ENCODE measurements at regions not wholly inside any gene's neighbourhood (a gene's known extent, or its start where the extent isn't known, plus 50 kb on each side); places are given as distances from the start of the nearest gene placed in this dataset.

DNA sequence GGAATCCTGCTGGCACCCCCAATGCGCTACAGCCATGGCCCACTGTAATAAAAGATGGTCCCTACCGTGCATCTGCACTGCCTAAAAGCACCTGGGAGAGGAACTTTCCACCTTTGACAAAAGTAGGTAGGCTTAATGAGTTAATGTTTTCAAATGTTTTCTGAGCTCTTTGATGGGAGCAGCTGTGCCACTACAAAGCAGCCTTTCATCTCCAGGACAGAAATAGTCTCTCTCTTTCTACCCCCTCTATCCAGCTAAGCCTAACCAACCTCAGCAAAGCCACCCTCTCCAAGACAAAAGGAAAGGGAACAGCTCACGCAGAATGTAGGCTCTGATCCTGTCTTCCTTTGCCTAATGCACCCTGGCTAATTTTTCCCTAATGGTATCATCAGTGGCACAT, 560.2 kb downstream of the UQCRFS1 start:
- Histone ChIP-seq H3K9ac (ENCODE audit: low read depth in 2 of 2, low read length in 2 of 2) (no peak overlapping the region), H3K27ac (no peak overlapping the region), H3K27me3 (no peaks in the 10 kb centered on the region), H3K4me3 (no peak overlapping the region), H3K36me3 (no peaks in the 10 kb centered on the region), H3K9me3 (no peaks in the 10 kb centered on the region), H3K4me1 (no peaks in the 10 kb centered on the region)
- intact Hi-C loops (cut with DNase I) = no loop called here
- DNase-seq = no peak
- TF ChIP-seq, protein P1, sequence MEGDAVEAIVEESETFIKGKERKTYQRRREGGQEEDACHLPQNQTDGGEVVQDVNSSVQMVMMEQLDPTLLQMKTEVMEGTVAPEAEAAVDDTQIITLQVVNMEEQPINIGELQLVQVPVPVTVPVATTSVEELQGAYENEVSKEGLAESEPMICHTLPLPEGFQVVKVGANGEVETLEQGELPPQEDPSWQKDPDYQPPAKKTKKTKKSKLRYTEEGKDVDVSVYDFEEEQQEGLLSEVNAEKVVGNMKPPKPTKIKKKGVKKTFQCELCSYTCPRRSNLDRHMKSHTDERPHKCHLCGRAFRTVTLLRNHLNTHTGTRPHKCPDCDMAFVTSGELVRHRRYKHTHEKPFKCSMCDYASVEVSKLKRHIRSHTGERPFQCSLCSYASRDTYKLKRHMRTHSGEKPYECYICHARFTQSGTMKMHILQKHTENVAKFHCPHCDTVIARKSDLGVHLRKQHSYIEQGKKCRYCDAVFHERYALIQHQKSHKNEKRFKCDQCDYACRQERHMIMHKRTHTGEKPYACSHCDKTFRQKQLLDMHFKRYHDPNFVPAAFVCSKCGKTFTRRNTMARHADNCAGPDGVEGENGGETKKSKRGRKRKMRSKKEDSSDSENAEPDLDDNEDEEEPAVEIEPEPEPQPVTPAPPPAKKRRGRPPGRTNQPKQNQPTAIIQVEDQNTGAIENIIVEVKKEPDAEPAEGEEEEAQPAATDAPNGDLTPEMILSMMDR (IDR thresholded peaks at IDR 0.05) = no peak

DNA sequence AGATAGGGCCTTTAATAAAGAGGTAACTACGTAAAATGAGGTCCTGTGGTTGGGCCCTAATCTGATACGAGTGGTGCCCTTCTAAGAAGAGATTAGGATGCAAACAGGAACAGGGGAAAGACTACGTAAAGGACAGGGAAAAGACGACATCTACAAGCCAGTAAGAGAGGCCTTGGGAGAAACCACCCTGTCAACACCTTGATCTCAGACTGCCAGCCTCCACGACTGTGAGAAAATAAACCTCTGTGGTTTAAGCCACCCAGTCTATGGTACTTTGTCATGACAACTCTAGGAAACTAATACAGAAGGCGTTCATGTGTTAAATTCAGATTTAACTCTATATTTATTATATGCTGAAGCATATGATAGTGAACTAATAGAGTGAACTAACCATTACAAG, 566.3 kb downstream of the UQCRFS1 start:
- H3K4me3 ChIP-seq = no peak overlapping the region
- no peak for DNase-seq
- H3K27me3 ChIP-seq = no peaks in the 10 kb centered on the region
- TF ChIP-seq, protein P1 (IDR thresholded peaks at IDR 0.05) = no peak
- H3K27ac ChIP-seq = no peak overlapping the region
- no peaks in the 10 kb centered on the region for H3K36me3 ChIP-seq
- no peaks in the 10 kb centered on the region for H3K9me3 ChIP-seq
- H3K4me1 ChIP-seq = no peaks in the 10 kb centered on the region
- no peak overlapping the region for H3K9ac ChIP-seq (ENCODE audit: low read depth in 2 of 2, low read length in 2 of 2)
- intact Hi-C loops (cut with DNase I) = no loop called here

DNA sequence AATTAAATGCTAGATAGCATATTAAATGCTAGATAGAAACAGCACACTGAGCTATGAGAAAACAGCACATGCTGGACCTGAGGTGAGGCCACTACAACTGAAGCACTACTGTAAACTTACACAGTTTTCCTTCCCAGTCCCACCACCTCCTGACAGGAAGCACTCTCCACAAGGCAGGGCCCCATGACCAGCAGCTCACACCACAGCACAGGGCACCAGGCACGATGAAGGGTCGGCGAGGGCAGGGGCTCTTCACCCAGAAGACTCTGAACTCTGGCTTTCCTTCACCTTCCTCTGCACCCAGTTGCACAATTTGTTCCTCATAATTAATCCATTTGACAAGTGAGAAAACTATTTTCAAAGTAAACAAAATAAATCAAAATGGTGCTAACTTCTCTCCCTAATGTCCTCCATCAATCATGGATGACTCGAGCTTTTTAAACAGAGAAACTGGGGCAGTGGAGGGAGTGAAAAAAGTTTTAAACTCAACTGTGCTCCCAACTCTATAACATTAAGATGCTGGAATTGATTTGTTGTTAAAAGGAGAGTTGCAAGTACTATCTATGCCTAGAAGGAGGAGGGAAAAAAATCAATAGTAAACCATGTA, 568.7 kb downstream of the UQCRFS1 start:
- TF ChIP-seq, protein P1 (IDR thresholded peaks at IDR 0.05) = no peak
- DNase-seq = no peak
- H3K27me3 ChIP-seq = no peaks in the 10 kb centered on the region
- H3K9me3 ChIP-seq = no peaks in the 10 kb centered on the region
- no peak overlapping the region for H3K9ac ChIP-seq (ENCODE audit: low read depth in 2 of 2, low read length in 2 of 2)
- intact Hi-C loops (cut with DNase I) = no loop called here
- H3K4me3 ChIP-seq = no peak overlapping the region
- no peaks in the 10 kb centered on the region for H3K36me3 ChIP-seq
- H3K4me1 ChIP-seq = no peaks in the 10 kb centered on the region
- H3K27ac ChIP-seq = no peak overlapping the region

DNA sequence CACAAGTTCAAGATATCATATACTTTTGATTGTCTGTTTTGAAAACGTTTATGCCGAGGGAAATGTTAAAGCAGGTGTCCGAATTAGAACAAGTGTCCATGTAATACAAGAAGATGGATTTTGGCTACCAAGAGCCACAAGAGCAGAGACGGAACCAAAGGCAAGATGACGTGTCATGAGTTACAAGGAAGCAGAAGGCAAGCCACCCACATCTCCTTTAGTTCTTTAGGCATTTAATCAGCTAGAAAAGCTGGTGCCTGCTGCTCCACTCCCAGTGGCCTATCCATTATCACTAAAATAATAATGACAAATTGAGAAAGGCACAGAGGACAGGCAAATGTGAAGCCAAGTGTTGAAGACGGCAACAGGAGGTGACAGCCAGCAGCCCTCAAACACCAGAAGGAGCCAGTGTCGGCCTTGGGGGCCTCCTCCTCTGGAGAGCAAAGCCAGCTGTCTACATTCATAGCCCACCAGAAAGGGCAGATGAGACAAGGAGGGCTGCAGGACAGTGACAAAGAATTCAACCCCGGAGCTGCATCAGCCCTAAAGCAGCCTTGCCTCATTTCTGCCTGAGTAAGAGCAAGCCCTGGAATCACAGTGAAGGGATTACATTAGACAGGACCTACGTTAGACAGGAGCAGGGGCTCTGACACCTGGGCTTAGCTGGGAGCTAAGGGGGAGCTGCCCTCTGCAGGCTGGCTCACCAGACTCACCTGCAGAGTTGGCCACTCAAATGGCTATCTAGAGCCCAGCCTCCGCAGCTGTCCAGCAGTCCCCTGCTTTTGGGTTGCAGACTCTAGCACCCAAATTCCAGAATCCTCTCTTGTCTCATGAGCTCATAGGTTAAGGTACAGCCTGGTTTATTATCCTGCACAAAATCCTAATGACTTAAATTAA, 569.9 kb downstream of the UQCRFS1 start:
- Histone ChIP-seq H3K9me3 (no peaks in the 10 kb centered on the region), H3K4me1 (no peaks in the 10 kb centered on the region), H3K27me3 (no peaks in the 10 kb centered on the region), H3K9ac (ENCODE audit: low read depth in 2 of 2, low read length in 2 of 2) (no peak overlapping the region), H3K27ac (no peak overlapping the region), H3K36me3 (no peaks in the 10 kb centered on the region), H3K4me3 (no peak overlapping the region)
- TF ChIP-seq, protein P1 (IDR thresholded peaks at IDR 0.05) = no peak
- intact Hi-C loops (cut with DNase I) = no loop called here
- DNase-seq = no peak

DNA sequence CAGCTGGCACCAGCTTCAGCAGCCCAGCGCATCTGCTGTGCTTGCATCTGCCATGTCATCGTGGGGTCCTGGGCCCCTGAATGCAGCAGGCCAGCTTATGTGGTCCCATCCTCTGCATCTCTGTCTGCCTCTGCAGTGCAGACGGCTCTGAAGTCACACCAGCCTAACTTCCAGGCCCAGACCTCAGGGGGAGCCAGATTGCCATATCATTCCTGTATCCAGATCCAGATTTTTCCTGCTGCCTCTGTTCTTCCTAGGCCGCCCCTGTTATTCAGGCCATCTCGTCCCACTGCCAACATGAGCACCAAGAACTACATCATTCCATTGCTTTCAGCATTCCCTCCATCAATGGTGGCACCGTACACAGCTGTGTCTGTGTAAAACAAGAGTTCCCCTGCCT, 571.6 kb downstream of the UQCRFS1 start:
- Histone ChIP-seq H3K27ac (no peak overlapping the region), H3K4me3 (no peak overlapping the region), H3K9ac (ENCODE audit: low read depth in 2 of 2, low read length in 2 of 2) (no peak overlapping the region), H3K27me3 (no peaks in the 10 kb centered on the region), H3K9me3 (no peaks in the 10 kb centered on the region), H3K4me1 (no peaks in the 10 kb centered on the region), H3K36me3 (no peaks in the 10 kb centered on the region)
- DNase-seq = no peak
- TF ChIP-seq, protein P1 (IDR thresholded peaks at IDR 0.05) = no peak
- intact Hi-C loops (cut with DNase I) = no loop called here
